ENCODE measurements at regions not wholly inside any gene's neighbourhood (a gene's known extent, or its start where the extent isn't known, plus 50 kb on each side); places are given as distances from the start of the nearest gene placed in this dataset.
"Not testable (repeated sequence)": the region's sequence is repeated elsewhere in the genome, so short reads cannot be mapped to it uniquely, and the experiment has no call there.

GRCh38 chr2:61597300-61598289, 59.4 kb upstream of the XPO1 start:
- H3K36me3 Mint-ChIP-seq (ENCODE audit: low read depth), result no peaks in the 10 kb centered on the region
- Histone ChIP-seq H3K4me3 (ENCODE audit: low read length) (no peak overlapping the region), H3K36me3 (ENCODE audit: control insufficient read depth, insufficient read depth, low read length) (no peaks in the 10 kb centered on the region), H3K27me3 (ENCODE audit: control insufficient read depth, insufficient read depth, low read length, poor library complexity, severe bottlenecking) (no peaks in the 10 kb centered on the region), H3K4me1 (ENCODE audit: control insufficient read depth, insufficient read depth, low read length) (no peaks in the 10 kb centered on the region), H3K27ac (ENCODE audit: low read depth, low read length) (peak overlapping the region; percentile 19), H3K9me3 (ENCODE audit: control insufficient read depth, low read length) (peaks cover 6% of the 10 kb centered on the region), H3K9ac (ENCODE audit: extremely low read depth, low read length, poor library complexity, severe bottlenecking) (no peak overlapping the region)
- H3K4me1 Mint-ChIP-seq, result peaks cover 3% of the 10 kb centered on the region
- 76% methylated on average over 6 to 8 of the region's 9 CpGs for WGBS, 2 experiments (ENCODE audit: insufficient coverage in 1 of 2, insufficient read length in 1 of 2)
- no peak for TF ChIP-seq CTCF (conservative IDR thresholded peaks at IDR 0.05)
- no peak overlapping the region for H3K4me3 Mint-ChIP-seq
- no peaks in the 10 kb centered on the region for H3K27me3 Mint-ChIP-seq (ENCODE audit: insufficient read depth)
- peaks cover 9% of the 10 kb centered on the region for H3K9me3 Mint-ChIP-seq
- H3K27ac Mint-ChIP-seq, result peak overlapping the region; percentile 15
- DNase-seq, result no peak

GRCh38 chr2:61594201-61594600, 56.0 kb upstream of the XPO1 start:
- not testable (repeated sequence) for H3K4me3 Mint-ChIP-seq

GRCh38 chr2:61593648-61594047, 55.5 kb upstream of the XPO1 start:
- H3K36me3 Mint-ChIP-seq (ENCODE audit: low read depth); DNase-seq; H3K27me3 ChIP-seq (ENCODE audit: control insufficient read depth, insufficient read depth, low read length, poor library complexity, severe bottlenecking); H3K27ac Mint-ChIP-seq; H3K4me3 ChIP-seq (ENCODE audit: low read length); H3K9me3 ChIP-seq (ENCODE audit: control insufficient read depth, low read length); H3K9me3 Mint-ChIP-seq; H3K4me3 Mint-ChIP-seq; H3K36me3 ChIP-seq (ENCODE audit: control insufficient read depth, insufficient read depth, low read length); H3K27me3 Mint-ChIP-seq (ENCODE audit: insufficient read depth); H3K9ac ChIP-seq (ENCODE audit: extremely low read depth, low read length, poor library complexity, severe bottlenecking); H3K4me1 ChIP-seq (ENCODE audit: control insufficient read depth, insufficient read depth, low read length); H3K4me1 Mint-ChIP-seq; H3K27ac ChIP-seq (ENCODE audit: low read depth, low read length): not testable (repeated sequence)
- 95 to 96% methylated on average over 3 of the region's 3 CpGs for WGBS, 2 experiments (ENCODE audit: insufficient coverage in 1 of 2, insufficient read length in 1 of 2)

More at GRCh38 chr2:61594201-61594600, 56.0 kb upstream of the XPO1 start:
- not testable (repeated sequence) for H3K9ac ChIP-seq (ENCODE audit: extremely low read depth, low read length, poor library complexity, severe bottlenecking); H3K4me1 Mint-ChIP-seq; H3K27ac Mint-ChIP-seq; H3K4me1 ChIP-seq (ENCODE audit: control insufficient read depth, insufficient read depth, low read length); H3K9me3 ChIP-seq (ENCODE audit: control insufficient read depth, low read length); H3K36me3 ChIP-seq (ENCODE audit: control insufficient read depth, insufficient read depth, low read length); H3K4me3 ChIP-seq (ENCODE audit: low read length); H3K36me3 Mint-ChIP-seq (ENCODE audit: low read depth); H3K27me3 Mint-ChIP-seq (ENCODE audit: insufficient read depth); DNase-seq; H3K9me3 Mint-ChIP-seq; H3K27ac ChIP-seq (ENCODE audit: low read depth, low read length); H3K27me3 ChIP-seq (ENCODE audit: control insufficient read depth, insufficient read depth, low read length, poor library complexity, severe bottlenecking)
- WGBS, 2 experiments (ENCODE audit: insufficient coverage in 1 of 2, insufficient read length in 1 of 2), result 86 to 97% methylated on average over 3 to 7 of the region's 7 CpGs

GRCh38 chr2:61590214-61590613, 52.1 kb upstream of the XPO1 start:
- no peak for TF ChIP-seq CTCF (conservative IDR thresholded peaks at IDR 0.05)
- H3K27me3 Mint-ChIP-seq (ENCODE audit: insufficient read depth), result no peaks in the 10 kb centered on the region

More at GRCh38 chr2:61590214-61590613, 52.1 kb upstream of the XPO1 start:
- Histone ChIP-seq H3K4me3 (ENCODE audit: low read length) (no peak overlapping the region), H3K36me3 (ENCODE audit: control insufficient read depth, insufficient read depth, low read length) (no peaks in the 10 kb centered on the region), H3K9me3 (ENCODE audit: control insufficient read depth, low read length) (peaks cover 6% of the 10 kb centered on the region), H3K27me3 (ENCODE audit: control insufficient read depth, insufficient read depth, low read length, poor library complexity, severe bottlenecking) (no peaks in the 10 kb centered on the region), H3K27ac (ENCODE audit: low read depth, low read length) (no peak overlapping the region), H3K9ac (ENCODE audit: extremely low read depth, low read length, poor library complexity, severe bottlenecking) (no peak overlapping the region), H3K4me1 (ENCODE audit: control insufficient read depth, insufficient read depth, low read length) (no peaks in the 10 kb centered on the region)
- WGBS, 2 experiments (ENCODE audit: insufficient coverage in 1 of 2, insufficient read length in 1 of 2), result 84 to 100% methylated on average over 1 to 2 of the region's 2 CpGs
- peaks cover 9% of the 10 kb centered on the region for H3K9me3 Mint-ChIP-seq
- DNase-seq, result no peak
- H3K36me3 Mint-ChIP-seq (ENCODE audit: low read depth), result no peaks in the 10 kb centered on the region
- H3K27ac Mint-ChIP-seq, result no peak overlapping the region
- no peaks in the 10 kb centered on the region for H3K4me1 Mint-ChIP-seq
- H3K4me3 Mint-ChIP-seq, result no peak overlapping the region
